K562 (cell line): ENCODE measurements at regions not wholly inside any gene's neighbourhood (a gene's known extent, or its start where the extent isn't known, plus 50 kb on each side); places are given as distances from the start of the nearest gene placed in this dataset.

ENCODE experiments used
- ATAC-seq: fragments of 200-7000 bp; cut with Tn5 transposase; 3 replicates; pipeline ENCODE4 v1.9.1; 2020; ENCODE audit warnings: moderate library complexity
- BruUV-seq: library from RNA; stranded (reverse); fragments of 400-500 nt; replicated peaks from 2 replicates; lab custom pipeline; 2021; lab: Mats Ljungman, UMichigan
- CTCF ChIA-PET: fragments of 300-600 bp; formaldehyde crosslinking; extraction: SDS; loops from one replicate; lab custom pipeline; 2021; ENCODE audit warnings: low intra/inter-chr PET ratio; lab: Yijun Ruan, JAX
- POLR2A ChIA-PET: fragments of 300-600, 350-650 bp; sonication (Branson Sonifier 250); formaldehyde crosslinking; extraction: SDS; loops from one replicate; lab custom pipeline; 2021; ENCODE audit warnings: antibody characterized with exemption, inconsistent platforms; lab: Yijun Ruan, JAX
- DNase-seq, 4 experiments: peaks; one replicate each; pipeline versions ENCODE4 v3.0.0 to v3.0.0-alpha.2; 2011 to 2018; ENCODE audit warnings: low spot score in 3 of 4, mixed read lengths in 3 of 4; ENCODE audit errors: extremely low read depth in 1 of 4
- FAIRE-seq: peaks from 2 replicates; lab custom pipeline; 2011; peaks lifted over from hg19 to GRCh38; lab: Jason Lieb, UNC
- H2AFZ ChIP-seq: 2 replicates; pipeline ENCODE4 v1.6.0; 2011; ENCODE audit warnings: low read depth, low read length, control low read depth, inconsistent platforms
- H3K27ac ChIP-seq: fragments of 200-600 bp; 3 replicates; pipeline ENCODE4 v1.8.0; 2011; ENCODE audit warnings: low read depth, mild to moderate bottlenecking, control low read depth, inconsistent platforms, low read length, moderate library complexity, mixed read lengths; ENCODE audit errors: extremely low read depth
- H3K27me3 ChIP-seq, 2 experiments: fragments of 300-600 bp in 1 of 2; 2 replicates in 1 of 2; 3 replicates in 1 of 2; pipeline versions ENCODE4 v1.6.0 to v1.8.0; 2011; ENCODE audit warnings: inconsistent platforms in 2 of 2, low read length in 2 of 2, mild to moderate bottlenecking in 1 of 2, mixed read lengths in 1 of 2, moderate library complexity in 1 of 2; ENCODE audit not compliant: control insufficient read depth in 2 of 2, insufficient read depth in 2 of 2
- H3K36me3 ChIP-seq: fragments of 300-600 bp; 3 replicates; pipeline ENCODE4 v1.8.0; 2011; ENCODE audit warnings: mild to moderate bottlenecking, low read length, inconsistent platforms; ENCODE audit not compliant: control insufficient read depth, insufficient read depth
- H3K4me1 ChIP-seq, 2 experiments: fragments of 200-600 bp in 1 of 2; replicated peaks in 1 of 2; 2 replicates in 1 of 2; 3 replicates in 1 of 2; pipeline versions ENCODE4 v1.5.1 to v1.8.0; 2011; ENCODE audit warnings: inconsistent platforms in 2 of 2, low read length in 2 of 2, mild to moderate bottlenecking in 1 of 2, mixed read lengths in 1 of 2, moderate library complexity in 1 of 2; ENCODE audit not compliant: control insufficient read depth in 2 of 2, insufficient read depth in 2 of 2
- H3K4me2 ChIP-seq: 2 replicates; pipeline ENCODE4 v1.6.1; 2011; ENCODE audit warnings: low read length, control low read depth, inconsistent platforms, mixed read lengths; ENCODE audit not compliant: insufficient read depth
- H3K4me3 ChIP-seq: fragments of 200-600 bp; sonication (generic), shearing (Covaris generic); 2 replicates; pipeline ENCODE4 v1.5.1; 2016; ENCODE audit warnings: control low read depth, inconsistent platforms
- H3K79me2 ChIP-seq: fragments of 200-600 bp; 3 replicates; pipeline ENCODE4 v1.8.0; 2011; ENCODE audit warnings: low read length, inconsistent platforms; ENCODE audit not compliant: control insufficient read depth, insufficient read depth
- H3K9ac ChIP-seq, 2 experiments: 2 replicates each; pipeline versions ENCODE4 v1.6.0 to v1.6.1; 2011; ENCODE audit warnings: low read depth in 2 of 2, low read length in 2 of 2, control low read depth in 1 of 2, inconsistent platforms in 1 of 2, mild to moderate bottlenecking in 1 of 2, mixed read lengths in 1 of 2; ENCODE audit not compliant: insufficient read depth in 1 of 2
- H3K9me1 ChIP-seq: one replicate; pipeline ENCODE4 v1.6.0; 2011; ENCODE audit warnings: inconsistent platforms, mild to moderate bottlenecking, low read length, moderate library complexity; ENCODE audit not compliant: control insufficient read depth, insufficient read depth
- H3K9me3 ChIP-seq: replicated peaks from 2 replicates; pipeline ENCODE4 v1.5.1; 2011; ENCODE audit warnings: low read depth, low read length, inconsistent platforms; ENCODE audit not compliant: control insufficient read depth, insufficient read depth
- H4K20me1 ChIP-seq: replicated peaks from 2 replicates; pipeline ENCODE4 v1.6.1; 2011; ENCODE audit warnings: low read length, inconsistent platforms, mixed read lengths; ENCODE audit not compliant: control insufficient read depth, insufficient read depth
- ARID2 ChIP-seq: fragments of 450-650 bp; IDR thresholded peaks from 2 replicates; pipeline ENCODE4 v1.6.1; 2017; ENCODE audit warnings: antibody characterized with exemption, mild to moderate bottlenecking
- CCNT2 ChIP-seq: IDR thresholded peaks from 2 replicates; pipeline ENCODE4 v1.6.1; 2011; ENCODE audit warnings: borderline replicate concordance, low read depth, mild to moderate bottlenecking, moderate library complexity, mixed read lengths, low read length; ENCODE audit not compliant: insufficient read length; ENCODE audit errors: extremely low read depth
- DLX4 ChIP-seq: fragments of 250-450 bp; sonication (Bioruptor Pico); IDR thresholded peaks from 2 replicates; pipeline ENCODE4 v1.6.1; 2021; ENCODE audit warnings: mild to moderate bottlenecking
- SRSF3 ChIP-seq: fragments of 200-400 bp; formaldehyde crosslinking; IDR thresholded peaks from 2 replicates; pipeline ENCODE4 v1.6.1; 2016; ENCODE audit warnings: mild to moderate bottlenecking, low read length, moderate library complexity; ENCODE audit not compliant: insufficient read depth
- THRAP3 ChIP-seq: fragments of 450-650 bp; IDR thresholded peaks from 2 replicates; pipeline ENCODE4 v1.6.1; 2016; ENCODE audit warnings: mild to moderate bottlenecking, inconsistent platforms, borderline replicate concordance
- ZBTB43 ChIP-seq: sonication (generic); formaldehyde crosslinking; IDR thresholded peaks from 2 replicates; pipeline ENCODE4 v1.8.0; 2023; ENCODE audit warnings: mild to moderate bottlenecking, missing genetic modification reagents
- ZNF408 ChIP-seq: fragments of 250-450 bp; sonication (Bioruptor Pico); IDR thresholded peaks from 2 replicates; pipeline ENCODE4 v1.4.0; 2020; ENCODE audit warnings: low read depth, mild to moderate bottlenecking, moderate library complexity
- WGBS: fragments of 100-300 bp; shearing (Covaris generic); methylation state at CpG from one replicate; pipeline ENCODE4 v1.1.6; 2016; ENCODE audit warnings: low coverage, mixed read lengths; ENCODE audit not compliant: insufficient coverage; ENCODE audit errors: missing lambda C conversion rate; 5-methylcytosine and 5-hydroxymethylcytosine counted together
- in situ Hi-C: fragments of 300-500 bp; cut with MboI; formaldehyde crosslinking; loops from 4 replicates; pipeline ENCODE4 v1.15.0; 2018; ENCODE audit warnings: inconsistent platforms, mixed read lengths
- intact Hi-C: fragments of 100-400 bp; cut with micrococcal nuclease; formaldehyde crosslinking; loops from 2 replicates; pipeline ENCODE4 v1.14.2; 2022

DNA sequence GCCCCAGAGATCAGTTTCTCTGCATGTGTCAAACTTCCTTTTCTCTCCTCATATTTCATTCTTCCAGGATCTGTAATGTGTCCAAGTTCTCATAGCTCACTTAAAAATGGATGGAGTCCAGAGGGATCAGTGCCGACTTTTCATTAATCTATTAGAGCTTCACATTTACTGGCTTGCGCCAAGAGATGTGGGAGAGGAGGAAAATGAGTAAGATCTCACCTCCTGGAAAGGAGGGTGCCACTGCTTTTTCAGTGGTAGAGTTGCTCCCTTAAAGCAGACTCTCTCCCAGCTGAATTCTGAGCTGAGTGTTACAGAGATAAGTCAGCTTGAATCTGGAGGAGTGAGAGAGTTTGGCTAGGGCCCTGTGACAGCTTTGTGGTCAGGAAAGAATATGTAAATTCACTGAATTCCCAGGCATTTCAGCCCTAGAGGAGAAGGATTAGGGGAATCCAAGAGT lies 175.9 kb downstream of the SOX4 start:
- H3K79me2 ChIP-seq = no peaks in the 10 kb centered on the region
- H3K9me3 ChIP-seq = no peaks in the 10 kb centered on the region
- DNase-seq (no peak), FAIRE-seq (no peak), ATAC-seq (no peak)
- H3K4me1 ChIP-seq = no peaks in the 10 kb centered on the region
- no peak overlapping the region for H3K27ac ChIP-seq
- H3K36me3 ChIP-seq = no peaks in the 10 kb centered on the region
- no peaks in the 10 kb centered on the region for H4K20me1 ChIP-seq
- ChIA-PET POLR2A (no interaction called here), CTCF (no interaction called here)
- no TSS peak for BruUV-seq
- H3K27me3 ChIP-seq = peaks cover 3 to 4% of the 10 kb centered on the region in 2 experiments; a peak in 2 of 5 replicates
- no peak overlapping the region for H2AFZ ChIP-seq
- no peak overlapping the region for H3K4me3 ChIP-seq
- intact Hi-C loops = no loop called here
- no peak overlapping the region for H3K9ac ChIP-seq
- 0% methylated on average over 2 of the region's 2 CpGs for WGBS
- TF ChIP-seq ZBTB43 (CRISPR knock-in tag) = no peak
- TF ChIP-seq DLX4 (CRISPR knock-in tag) = no peak
- TF ChIP-seq THRAP3 = no peak
- no peak for TF ChIP-seq SRSF3
- no peak for TF ChIP-seq ARID2
- TF ChIP-seq CCNT2 = no peak
- TF ChIP-seq ZNF408 (CRISPR knock-in tag) = no peak
- H3K9me1 ChIP-seq = no peaks in the 10 kb centered on the region
- no peak overlapping the region for H3K4me2 ChIP-seq
- in situ Hi-C loops = no loop called here
